ENCODE measurements at regions not wholly inside any gene's neighbourhood (a gene's known extent, or its start where the extent isn't known, plus 50 kb on each side); places are given as distances from the start of the nearest gene placed in this dataset.

GRCh38 chr4:126018274-126018673, 703.5 kb downstream of the FAT4 start:
- no peak for DNase-seq (ENCODE audit: low read depth in 2 of 2)

DNA sequence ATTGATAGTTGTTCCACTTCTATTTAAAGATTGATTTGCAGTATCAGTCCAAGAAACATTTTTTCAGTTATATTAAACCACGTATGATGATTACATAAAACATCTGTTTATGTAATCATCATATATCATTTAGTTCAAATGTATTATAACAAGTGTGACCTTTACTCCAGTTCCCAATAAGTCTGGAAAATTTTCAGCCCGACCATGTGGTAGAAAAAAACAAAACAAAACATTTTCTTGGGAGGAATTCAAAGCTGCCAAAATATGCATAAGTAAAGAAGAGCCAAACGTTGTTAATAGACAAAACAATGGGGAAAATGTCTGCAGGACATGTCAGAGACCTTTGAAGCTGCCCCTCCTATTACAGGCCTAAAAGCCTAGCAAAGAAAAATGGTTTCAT, 709.1 kb downstream of the FAT4 start:
- no peak for DNase-seq (ENCODE audit: low read depth in 2 of 2)

DNA sequence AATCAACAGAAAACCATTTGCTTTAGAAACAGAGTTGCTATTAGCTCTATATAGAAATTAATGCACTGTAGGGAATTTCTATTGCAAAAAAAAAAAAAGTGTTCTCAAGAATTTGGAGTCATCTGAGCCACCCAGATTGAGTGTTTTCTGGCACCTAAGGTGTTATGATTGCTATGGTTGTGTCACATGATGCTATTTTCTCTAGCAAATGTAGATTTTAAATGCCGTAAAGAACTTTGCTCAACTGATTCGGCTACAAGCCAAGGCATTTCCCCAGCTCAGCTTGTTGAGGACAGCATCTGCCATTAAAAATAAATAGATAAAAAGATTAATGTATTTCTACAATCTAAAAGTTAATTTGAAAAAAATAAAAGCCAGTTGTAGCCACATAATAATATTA, 712.8 kb downstream of the FAT4 start:
- no peak for DNase-seq (ENCODE audit: low read depth in 2 of 2)

DNA sequence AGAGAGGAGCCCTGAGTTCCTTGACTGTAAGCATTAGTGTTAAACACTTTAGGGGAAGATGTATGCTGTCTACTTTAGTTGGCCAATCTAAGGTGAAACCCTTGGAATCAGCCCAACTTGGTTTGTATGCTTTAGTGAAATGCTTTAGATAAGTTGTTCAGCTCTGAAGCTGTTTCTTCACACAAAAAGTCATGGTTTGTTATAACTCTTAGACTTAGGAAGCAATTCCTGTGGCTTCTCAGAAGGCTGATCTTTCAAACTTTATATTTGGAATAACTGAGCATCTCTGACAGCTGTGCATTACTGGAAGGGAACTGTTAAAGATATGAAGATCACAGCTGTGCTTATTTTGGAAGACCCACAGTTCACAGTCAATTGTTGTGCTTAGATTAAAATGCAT, 714.1 kb downstream of the FAT4 start:
- no peak for DNase-seq (ENCODE audit: low read depth in 2 of 2)

- DNase-seq (ENCODE audit: low read depth in 2 of 2): no peak
Observed at GRCh38 chr4:126037231-126037630, 722.5 kb downstream of the FAT4 start.

DNA sequence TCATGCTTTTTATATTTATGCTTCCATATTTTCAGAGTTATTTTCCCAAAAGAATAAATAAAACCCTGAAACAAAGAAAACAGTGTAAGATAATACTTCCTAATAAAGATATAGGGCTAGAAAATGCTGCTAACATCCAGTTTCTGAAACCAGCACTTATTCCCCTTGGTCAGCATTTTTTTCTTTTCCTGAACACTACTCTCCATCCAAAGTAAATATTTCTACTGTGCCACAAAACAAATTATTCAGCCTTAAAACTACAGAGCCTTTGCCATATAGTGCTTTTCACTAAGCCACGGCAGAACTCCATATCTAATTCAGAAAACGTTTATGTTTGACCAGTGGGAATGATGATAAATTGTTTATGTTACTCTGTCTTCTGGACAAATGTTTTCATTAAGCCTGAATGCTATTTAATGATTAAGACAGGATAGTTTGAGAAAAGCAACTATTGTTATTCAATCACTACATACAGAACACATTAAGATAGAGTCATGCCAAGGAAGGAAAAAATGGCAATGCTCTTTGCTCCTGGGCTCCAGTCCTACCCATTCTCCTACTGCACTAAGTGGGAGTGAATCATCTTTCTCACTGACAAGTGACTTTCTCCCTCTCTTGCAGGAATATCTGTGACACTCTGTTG, 723.9 kb downstream of the FAT4 start:
- no peak for DNase-seq (ENCODE audit: low read depth in 2 of 2)

DNA sequence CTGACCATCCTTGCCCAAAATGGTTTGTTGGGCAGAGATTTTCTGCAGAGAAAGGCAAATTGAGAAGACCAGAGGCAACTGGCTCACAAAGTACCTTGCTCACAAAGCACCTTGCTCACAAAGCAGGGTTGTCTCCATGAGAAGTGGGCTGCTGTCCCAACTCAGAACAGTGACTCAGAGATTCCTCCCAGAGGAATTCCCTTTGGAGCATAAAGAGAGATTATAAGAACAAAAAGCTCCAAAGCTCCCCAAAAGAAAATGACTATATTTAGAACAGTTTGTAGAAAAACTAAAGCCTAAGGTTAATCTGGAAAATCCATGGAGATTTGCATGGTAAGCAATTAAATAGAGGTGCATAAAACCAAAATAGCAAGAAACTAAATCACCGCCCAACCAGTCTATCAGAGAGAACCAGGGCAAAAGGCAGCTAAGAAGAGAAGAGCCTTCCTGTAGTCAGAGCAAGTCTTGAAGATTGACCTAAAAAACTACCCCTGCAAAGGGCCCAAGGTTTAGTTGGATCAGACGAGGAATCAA, 731.4 kb downstream of the FAT4 start:
- DNase-seq (ENCODE audit: low read depth in 2 of 2): no peak

DNA sequence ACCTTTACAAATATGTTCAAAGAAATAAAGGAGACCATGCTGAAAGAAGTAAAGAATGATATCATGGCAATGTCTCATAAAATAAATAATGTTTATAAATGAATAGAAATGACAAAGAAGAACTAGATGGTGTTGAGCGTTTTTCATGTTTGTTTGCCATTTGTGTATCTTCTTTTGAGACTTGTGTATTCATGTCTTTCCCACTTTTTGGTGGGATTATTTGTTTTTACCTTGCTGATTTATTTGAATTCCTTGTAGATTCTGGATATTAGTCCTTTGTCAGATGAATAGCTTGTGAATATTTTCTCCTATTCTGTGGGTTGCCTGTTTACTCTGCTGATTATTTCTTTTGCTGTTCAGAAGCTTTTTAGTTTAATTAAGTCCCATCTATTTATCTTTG, 732.4 kb downstream of the FAT4 start:
- DNase-seq (ENCODE audit: low read depth in 2 of 2): no peak

DNA sequence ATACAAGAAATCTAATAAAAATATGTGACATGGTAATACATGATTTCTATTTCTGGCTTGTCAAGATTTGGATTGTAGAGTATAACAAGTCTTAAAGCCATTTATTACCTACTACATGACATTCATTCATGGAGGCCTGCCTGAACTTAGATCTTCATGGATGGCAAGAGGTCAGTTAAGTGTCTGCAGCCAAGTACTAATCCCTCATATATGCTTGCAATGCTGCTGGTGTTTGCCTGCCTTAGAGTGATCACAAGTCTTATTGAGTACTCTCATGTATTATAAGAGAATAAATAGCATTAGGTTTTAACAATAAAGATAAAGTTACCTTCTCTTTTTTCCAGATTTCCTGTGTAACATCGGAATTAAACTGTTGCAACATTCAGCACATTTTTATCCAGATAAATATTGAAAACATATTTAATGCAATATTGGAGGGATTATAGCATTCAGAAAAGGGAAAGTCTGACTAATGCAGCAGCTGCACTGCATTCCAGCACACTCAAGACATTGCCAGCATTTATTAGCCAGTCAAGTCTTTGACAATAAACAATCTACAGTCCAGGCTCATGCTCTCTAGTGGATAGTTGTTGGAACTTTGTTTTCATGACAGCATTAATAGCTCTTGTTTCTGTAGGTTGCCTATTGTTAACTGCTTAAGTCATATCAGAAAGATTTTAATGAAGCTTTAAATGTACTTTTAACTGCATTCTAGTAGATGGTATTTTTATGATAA, 737.1 kb downstream of the FAT4 start:
- no peak for DNase-seq (ENCODE audit: low read depth in 2 of 2)

- no peak for DNase-seq (ENCODE audit: low read depth in 2 of 2)
Observed at GRCh38 chr4:126056116-126056650, 741.4 kb downstream of the FAT4 start.

DNA sequence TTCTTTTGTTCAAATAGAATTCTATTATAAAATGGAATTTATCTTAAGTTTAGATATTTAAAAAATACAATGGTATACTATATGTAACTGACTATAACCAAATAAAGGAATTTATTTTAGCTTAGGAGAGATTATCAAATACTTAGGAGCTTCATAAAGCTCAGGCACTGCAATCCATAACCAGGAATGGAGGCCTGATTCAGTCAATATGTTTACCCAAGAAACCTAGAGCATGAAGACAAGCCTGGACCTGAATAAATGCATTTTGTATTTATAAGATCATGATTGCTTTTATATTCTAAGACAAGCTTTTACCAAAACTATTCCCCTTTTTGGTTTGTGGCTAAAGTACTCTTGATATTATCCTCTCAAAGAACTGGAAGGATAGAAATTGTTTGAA, 742.6 kb downstream of the FAT4 start:
- no peak for DNase-seq (ENCODE audit: low read depth in 2 of 2)

DNA sequence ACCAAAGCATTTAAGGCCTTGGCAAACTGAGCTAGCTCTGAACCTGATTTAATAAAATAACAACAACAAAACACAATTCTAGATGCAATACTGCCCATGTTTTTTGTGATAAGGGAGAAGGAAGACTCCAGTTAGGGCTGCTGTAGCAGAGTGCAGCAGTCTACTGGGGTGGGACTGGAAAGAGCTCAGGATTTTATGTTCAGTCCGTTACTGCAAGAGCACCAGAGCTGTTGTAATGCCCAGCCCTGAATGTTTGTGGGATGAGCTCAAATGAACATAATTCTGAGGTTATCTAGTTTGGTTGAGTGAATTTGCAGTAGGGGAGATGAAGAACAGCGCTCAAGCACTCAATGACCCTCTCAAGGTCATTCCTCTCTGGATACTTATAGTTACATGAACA, 743.8 kb downstream of the FAT4 start:
- DNase-seq (ENCODE audit: low read depth in 2 of 2): no peak

DNA sequence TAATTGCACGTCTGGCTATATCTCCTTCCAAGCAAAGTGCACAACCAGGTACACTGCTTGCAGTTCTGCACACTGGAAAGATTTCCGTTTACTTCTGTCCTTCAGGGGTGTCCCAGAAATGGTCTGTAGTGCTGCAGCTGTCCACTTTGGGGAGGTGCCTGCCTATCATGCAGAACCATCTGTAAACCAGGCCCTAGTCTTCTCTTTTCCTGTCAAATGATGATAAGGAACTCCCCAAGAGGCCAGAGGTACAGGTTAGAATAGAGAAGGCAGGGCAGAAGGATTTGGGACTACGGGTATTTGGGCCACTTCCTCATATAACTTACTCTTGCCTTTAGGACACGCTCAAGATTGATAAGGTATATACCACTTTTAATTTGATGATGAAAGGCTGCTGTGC, 746.9 kb downstream of the FAT4 start:
- no peak for DNase-seq (ENCODE audit: low read depth in 2 of 2)

- DNase-seq (ENCODE audit: low read depth in 2 of 2): no peak
Observed at GRCh38 chr4:126065016-126065415, 750.3 kb downstream of the FAT4 start.

GRCh38 chr4:126071346-126072333, 756.9 kb downstream of the FAT4 start:
- peak; percentile 0 to 58 for DNase-seq (ENCODE audit: low read depth in 2 of 2)

GRCh38 chr4:126081336-126081735, 766.6 kb downstream of the FAT4 start:
- DNase-seq (ENCODE audit: low read depth in 2 of 2): no peak

DNA sequence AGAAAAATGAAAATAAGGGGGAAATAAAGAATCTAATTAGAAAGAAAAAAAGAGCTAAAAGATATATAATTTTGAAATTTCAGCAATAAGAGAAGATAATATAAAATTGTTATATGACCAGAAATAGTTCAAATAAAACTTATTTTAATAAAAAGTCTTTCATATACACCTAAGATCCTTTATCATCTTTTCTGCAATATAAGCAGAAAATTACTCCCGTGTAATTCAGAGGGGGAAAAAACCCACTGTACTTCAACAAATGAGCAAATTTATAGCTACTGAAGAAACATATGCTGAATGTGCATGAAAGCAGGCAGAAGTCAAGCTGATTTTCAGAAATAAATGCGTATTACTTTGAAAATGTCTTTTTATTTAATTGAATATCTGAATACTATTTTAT, 771.3 kb downstream of the FAT4 start:
- DNase-seq (ENCODE audit: low read depth in 2 of 2): no peak

- DNase-seq (ENCODE audit: low read depth in 2 of 2): no peak
Observed at GRCh38 chr4:126087101-126087500, 772.3 kb downstream of the FAT4 start.

DNA sequence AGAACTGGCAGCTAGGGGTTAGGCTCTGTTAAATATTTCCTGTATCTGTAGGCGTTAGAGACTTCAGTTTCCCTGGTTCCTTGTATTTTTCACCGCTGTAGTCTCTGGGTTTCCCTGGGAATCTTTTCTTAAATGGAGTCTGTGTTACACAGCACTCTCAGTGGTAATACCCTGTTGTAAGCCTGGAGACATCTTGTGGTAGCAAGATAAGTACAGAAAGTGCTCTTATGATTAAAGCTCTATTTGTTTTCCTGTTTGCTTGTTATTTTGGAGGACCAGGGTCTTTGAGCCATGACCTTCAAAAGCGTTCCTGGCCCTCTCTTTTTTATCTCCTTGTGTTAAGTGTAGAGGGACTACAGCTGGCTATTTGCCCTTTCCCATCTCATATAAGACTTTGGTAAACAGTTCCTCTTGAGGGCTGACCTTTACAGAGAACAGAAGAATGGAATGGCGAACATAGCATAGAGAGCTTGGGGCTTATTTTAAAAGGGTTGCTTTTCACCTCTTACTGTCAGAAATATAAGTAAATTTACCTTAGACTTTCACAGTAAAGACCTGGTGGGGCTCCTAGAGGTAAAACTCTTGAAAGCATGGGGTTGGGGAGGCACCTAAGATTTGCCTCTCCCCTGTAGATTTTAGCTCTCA, 782.5 kb downstream of the FAT4 start:
- no peak for DNase-seq (ENCODE audit: low read depth in 2 of 2)

DNA sequence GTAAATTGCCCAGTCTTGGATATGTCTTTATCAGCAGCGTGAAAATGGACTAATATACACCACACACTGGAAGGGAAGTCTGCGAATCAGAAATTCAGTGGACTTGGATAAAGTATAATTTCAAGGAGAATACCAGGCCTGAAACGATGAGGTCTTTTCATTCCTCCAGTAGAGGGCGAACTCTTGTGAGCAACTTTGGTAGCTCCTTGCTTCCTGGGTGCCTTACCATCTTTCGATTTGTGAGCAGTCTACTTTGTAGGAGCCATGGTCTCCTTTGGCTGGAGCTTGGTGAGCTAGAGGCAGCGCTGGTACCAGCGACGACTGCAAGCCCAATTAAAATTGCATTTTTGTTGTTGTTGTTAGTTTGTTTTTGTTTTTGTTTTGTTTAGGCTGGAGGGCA, 791.9 kb downstream of the FAT4 start:
- DNase-seq (ENCODE audit: low read depth in 2 of 2): no peak

GRCh38 chr4:126109836-126110235, 795.1 kb downstream of the FAT4 start:
- no peak for DNase-seq (ENCODE audit: low read depth in 2 of 2)

All from lung microvascular endothelial cell (primary cell).